B cell (primary cell): ENCODE measurements at regions not wholly inside any gene's neighbourhood (a gene's known extent, or its start where the extent isn't known, plus 50 kb on each side); places are given as distances from the start of the nearest gene placed in this dataset.

ENCODE experiments used
- ATAC-seq: fragments of 200-7000 bp; cut with Tn5 transposase; one replicate; pipeline ENCODE4 v1.10.0; 2021; ENCODE audit warnings: low read depth, mild to moderate bottlenecking, moderate number of reproducible peaks, moderate library complexity
- CTCF ChIA-PET: fragments of 350-600 bp; sonication (Branson Sonifier 250); formaldehyde crosslinking; loops from one replicate; lab custom pipeline; 2021; ENCODE audit warnings: antibody characterized with exemption, inconsistent platforms; lab: Charles Lee
- POLR2A ChIA-PET: fragments of 350-600 bp; sonication (Branson Sonifier 250); formaldehyde crosslinking; loops from one replicate; lab custom pipeline; 2021; ENCODE audit warnings: antibody characterized with exemption; lab: Charles Lee
- DNase-seq: peaks from one replicate; pipeline ENCODE4 v3.0.0; 2013
- H2AFZ ChIP-seq: 2 replicates; pipeline ENCODE4 v1.6.1; 2012; ENCODE audit warnings: mild to moderate bottlenecking, low read depth, low read length; ENCODE audit not compliant: insufficient read depth, poor library complexity, severe bottlenecking
- H3K27ac ChIP-seq, 2 donors: 1 replicate in 1 of 2; 2 replicates in 1 of 2; pipeline ENCODE4 v1.5.1; 2012 to 2013; ENCODE audit warnings: low read length in 2 of 2, mild to moderate bottlenecking in 2 of 2, moderate library complexity in 1 of 2
- H3K27me3 ChIP-seq, 4 experiments: fragments of 200-600 bp in 1 of 4; sonication (generic) in 1 of 4; replicated peaks in 1 of 4; 1 replicate in 2 of 4; 2 replicates in 2 of 4; pipeline versions ENCODE4 v1.6.1 to v1.7.0; 2013 to 2016; ENCODE audit warnings: low read length in 3 of 4, mild to moderate bottlenecking in 2 of 4, mixed read lengths in 1 of 4, moderate library complexity in 1 of 4; ENCODE audit not compliant: insufficient read depth in 4 of 4, control insufficient read depth in 3 of 4; ENCODE audit errors: control extremely low read depth in 1 of 4
- H3K36me3 ChIP-seq, 2 experiments: replicated peaks in 1 of 2; 1 replicate in 1 of 2; 2 replicates in 1 of 2; pipeline versions ENCODE4 v1.6.1 to v1.7.1; 2013; ENCODE audit warnings: low read length in 1 of 2; ENCODE audit not compliant: insufficient read depth in 2 of 2, control insufficient read depth in 1 of 2; ENCODE audit errors: control extremely low read depth in 1 of 2, extremely low read depth in 1 of 2
- H3K4me1 ChIP-seq, 2 donors: fragments of 200-600 bp in 1 of 2; sonication (generic) in 1 of 2; 1 replicate in 1 of 2; 2 replicates in 1 of 2; pipeline versions ENCODE4 v1.5.1 to v1.6.1; 2013 to 2017; ENCODE audit warnings: low read length in 2 of 2; ENCODE audit not compliant: control insufficient read depth in 2 of 2, insufficient read depth in 2 of 2
- H3K4me2 ChIP-seq: replicated peaks from 2 replicates; pipeline ENCODE3; 2012; ENCODE audit warnings: mild to moderate bottlenecking, low read depth, low read length; ENCODE audit not compliant: poor library complexity, severe bottlenecking
- H3K4me3 ChIP-seq, 5 experiments: fragments of 200-600 bp in 1 of 5; sonication (generic) in 1 of 5; 1 replicate in 3 of 5; 2 replicates in 2 of 5; pipeline versions ENCODE4 v1.5.1 to v1.7.0; 2011 to 2016; ENCODE audit warnings: low read length in 4 of 5, mild to moderate bottlenecking in 4 of 5, low read depth in 2 of 5, control low read depth in 1 of 5, moderate library complexity in 1 of 5; ENCODE audit not compliant: insufficient read depth in 1 of 5; ENCODE audit errors: control extremely low read depth in 1 of 5, extremely low read depth in 1 of 5
- H3K79me2 ChIP-seq: fragments of 200-600 bp; sonication (generic); one replicate; pipeline ENCODE4 v1.6.0; 2016; ENCODE audit warnings: low read length; ENCODE audit not compliant: control insufficient read depth, insufficient read depth
- H3K9ac ChIP-seq: fragments of 200-600 bp; sonication (generic); 2 replicates; pipeline ENCODE4 v1.6.1; 2017; ENCODE audit warnings: mild to moderate bottlenecking, low read length, moderate library complexity
- H3K9me3 ChIP-seq, 3 donors: one replicate each; pipeline versions ENCODE4 v1.6.1 to v1.7.1; 2013; ENCODE audit warnings: low read length in 2 of 3; ENCODE audit not compliant: control insufficient read depth in 2 of 3, insufficient read depth in 1 of 3; ENCODE audit errors: control extremely low read depth in 1 of 3
- H4K20me1 ChIP-seq: 2 replicates; pipeline ENCODE4 v1.6.0; 2012; ENCODE audit warnings: mild to moderate bottlenecking, low read length; ENCODE audit not compliant: insufficient read depth, control insufficient read depth, poor library complexity, severe bottlenecking
- H3K27ac Mint-ChIP-seq: one replicate; pipeline ENCODE4 v1.8.0; 2021; ENCODE audit warnings: mixed read lengths
- H3K27me3 Mint-ChIP-seq: one replicate; pipeline ENCODE4 v1.8.0; 2021; ENCODE audit warnings: mixed read lengths
- H3K4me1 Mint-ChIP-seq: one replicate; pipeline ENCODE4 v1.8.0; 2021; ENCODE audit warnings: mixed read lengths
- H3K4me3 Mint-ChIP-seq: one replicate; pipeline ENCODE4 v1.8.0; 2021; ENCODE audit warnings: mixed read lengths
- H3K9me3 Mint-ChIP-seq: one replicate; pipeline ENCODE4 v1.8.0; 2022; ENCODE audit warnings: mixed read lengths; ENCODE audit not compliant: insufficient read depth
- EZH2 ChIP-seq: IDR thresholded peaks from 2 replicates; pipeline ENCODE4 v1.6.1; 2012; ENCODE audit warnings: borderline replicate concordance, low read depth, mild to moderate bottlenecking, moderate library complexity, low read length; ENCODE audit not compliant: insufficient read depth, poor library complexity, severe bottlenecking
- WGBS: methylation state at CpG from one replicate; pipeline ENCODE4 v1.1.5; 2013; ENCODE audit warnings: missing lambda C conversion rate; ENCODE audit not compliant: insufficient coverage; 5-methylcytosine and 5-hydroxymethylcytosine counted together
- intact Hi-C: fragments of 100-400 bp; cut with micrococcal nuclease; formaldehyde crosslinking; loops from one replicate; pipeline ENCODE4 v1.10.0; 2022
- TF ChIP-seq, protein P1 (sequence below): fragments of 200-600 bp; IDR thresholded peaks from one replicate; pipeline ENCODE4 v1.8.0; 2022; ENCODE audit warnings: antibody characterized with exemption, mild to moderate bottlenecking

DNA sequence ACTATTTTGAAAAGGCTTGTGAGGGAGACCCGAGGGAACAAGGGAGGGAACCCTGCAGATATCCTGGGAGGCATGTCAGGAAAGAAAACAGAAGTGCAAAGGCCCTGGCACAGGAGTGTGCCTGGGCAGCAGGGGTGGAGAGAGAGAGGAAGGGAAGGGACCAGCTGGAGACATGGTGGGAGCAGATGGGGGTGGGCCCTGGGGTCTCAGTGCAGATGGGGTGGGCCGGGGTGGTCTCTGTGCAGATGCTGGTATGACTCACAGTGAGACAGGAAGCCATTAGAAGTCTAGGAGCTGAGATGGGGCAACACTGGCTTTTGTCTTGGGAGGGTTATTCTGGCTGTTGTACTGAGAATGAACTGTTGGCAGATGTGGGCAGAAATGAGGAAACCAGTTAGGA lies 363.6 kb upstream of the C1orf174 start:
- no peak overlapping the region for H3K4me3 ChIP-seq
- DNase-seq, result no peak
- H3K4me2 ChIP-seq, result no peak overlapping the region
- Mint-ChIP-seq H3K27ac (no peak overlapping the region), H3K4me1 (peaks cover 2% of the 10 kb centered on the region), H3K4me3 (no peak overlapping the region), H3K27me3 (peaks cover 14% of the 10 kb centered on the region), H3K9me3 (peaks cover 3% of the 10 kb centered on the region)
- intact Hi-C loops, result no loop called here
- H3K9me3 ChIP-seq, result peaks cover 0 to 9% (median 7%) of the 10 kb centered on the region in 3 donors
- no peaks in the 10 kb centered on the region for H3K36me3 ChIP-seq
- H4K20me1 ChIP-seq, result no peaks in the 10 kb centered on the region
- no peaks in the 10 kb centered on the region for H3K79me2 ChIP-seq
- WGBS, result 54% methylated on average over 2 of the region's 2 CpGs
- no peak overlapping the region for H3K27ac ChIP-seq
- TF ChIP-seq, protein P1, sequence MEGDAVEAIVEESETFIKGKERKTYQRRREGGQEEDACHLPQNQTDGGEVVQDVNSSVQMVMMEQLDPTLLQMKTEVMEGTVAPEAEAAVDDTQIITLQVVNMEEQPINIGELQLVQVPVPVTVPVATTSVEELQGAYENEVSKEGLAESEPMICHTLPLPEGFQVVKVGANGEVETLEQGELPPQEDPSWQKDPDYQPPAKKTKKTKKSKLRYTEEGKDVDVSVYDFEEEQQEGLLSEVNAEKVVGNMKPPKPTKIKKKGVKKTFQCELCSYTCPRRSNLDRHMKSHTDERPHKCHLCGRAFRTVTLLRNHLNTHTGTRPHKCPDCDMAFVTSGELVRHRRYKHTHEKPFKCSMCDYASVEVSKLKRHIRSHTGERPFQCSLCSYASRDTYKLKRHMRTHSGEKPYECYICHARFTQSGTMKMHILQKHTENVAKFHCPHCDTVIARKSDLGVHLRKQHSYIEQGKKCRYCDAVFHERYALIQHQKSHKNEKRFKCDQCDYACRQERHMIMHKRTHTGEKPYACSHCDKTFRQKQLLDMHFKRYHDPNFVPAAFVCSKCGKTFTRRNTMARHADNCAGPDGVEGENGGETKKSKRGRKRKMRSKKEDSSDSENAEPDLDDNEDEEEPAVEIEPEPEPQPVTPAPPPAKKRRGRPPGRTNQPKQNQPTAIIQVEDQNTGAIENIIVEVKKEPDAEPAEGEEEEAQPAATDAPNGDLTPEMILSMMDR, result no peak
- TF ChIP-seq EZH2, result no peak
- no peak overlapping the region for H2AFZ ChIP-seq
- CTCF ChIA-PET, result no interaction called here
- no peaks in the 10 kb centered on the region for H3K4me1 ChIP-seq
- H3K27me3 ChIP-seq, result peaks cover 0 to 10% (median 2%) of the 10 kb centered on the region in 4 experiments
- no peak overlapping the region for H3K9ac ChIP-seq
- POLR2A ChIA-PET, result no interaction called here
- no peak for ATAC-seq

GRCh38 chr1:4265836-4266235 lies 365.8 kb upstream of the C1orf174 start:
- no peak overlapping the region for H3K4me3 Mint-ChIP-seq
- TF ChIP-seq EZH2, result no peak
- TF ChIP-seq, protein P1, result no peak
- WGBS, result 88% methylated on average over 1 of the region's 1 CpG
- H3K27me3 Mint-ChIP-seq, result peaks cover 16% of the 10 kb centered on the region
- Histone ChIP-seq H3K27ac (no peak overlapping the region), H3K36me3 (no peaks in the 10 kb centered on the region), H3K27me3 (peaks cover 0 to 10% (median 2%) of the 10 kb centered on the region in 4 experiments), H3K4me2 (no peak overlapping the region), H4K20me1 (no peaks in the 10 kb centered on the region), H3K4me3 (no peak overlapping the region), H2AFZ (no peak overlapping the region), H3K79me2 (no peaks in the 10 kb centered on the region), H3K9me3 (peaks cover 0 to 2% (median 0%) of the 10 kb centered on the region in 3 donors), H3K4me1 (no peaks in the 10 kb centered on the region), H3K9ac (no peak overlapping the region)
- H3K9me3 Mint-ChIP-seq, result no peaks in the 10 kb centered on the region
- ATAC-seq (no peak), DNase-seq (no peak)
- ChIA-PET CTCF (no interaction called here), POLR2A (no interaction called here)
- H3K4me1 Mint-ChIP-seq, result peaks cover 2% of the 10 kb centered on the region
- no peak overlapping the region for H3K27ac Mint-ChIP-seq
- intact Hi-C loops, result no loop called here
